Activated CD4-positive, alpha-beta T cell treated with anti-CD3 and anti-CD28 coated beads, Interleukin-2, amount 50 U/mL, for 16 hours (primary cell): ENCODE measurements at regions not wholly inside any gene's neighbourhood (a gene's known extent, or its start where the extent isn't known, plus 50 kb on each side); places are given as distances from the start of the nearest gene placed in this dataset.

Experiments
- DNase-seq: peaks from one replicate; pipeline ENCODE4 v3.0.0-alpha.2; 2020

GRCh38 chr16:54431997-54432896 lies 145.7 kb upstream of the IRX3 start:
- DNase-seq: no peak

GRCh38 chr16:54431041-54431996 lies 144.7 kb upstream of the IRX3 start:
- DNase-seq: peak; percentile 13

- DNase-seq: no peak
Measured at GRCh38 chr16:54430491-54431030, 144.0 kb upstream of the IRX3 start.

GRCh38 chr16:54429029-54429428 lies 142.4 kb upstream of the IRX3 start:
- no peak for DNase-seq

GRCh38 chr16:54426553-54426849 lies 139.9 kb upstream of the IRX3 start:
- DNase-seq: no peak

GRCh38 chr16:54425681-54426552 lies 139.3 kb upstream of the IRX3 start:
- peak; percentile 9 for DNase-seq

GRCh38 chr16:54425068-54425467 lies 138.5 kb upstream of the IRX3 start:
- DNase-seq: no peak

GRCh38 chr16:54424043-54424451 lies 137.5 kb upstream of the IRX3 start:
- no peak for DNase-seq

- DNase-seq: no peak
Measured at GRCh38 chr16:54422569-54422978, 136.0 kb upstream of the IRX3 start.

GRCh38 chr16:54422159-54422558 lies 135.6 kb upstream of the IRX3 start:
- no peak for DNase-seq

- DNase-seq: no peak
Measured at GRCh38 chr16:54421220-54421619, 134.6 kb upstream of the IRX3 start.

- DNase-seq: no peak
Measured at GRCh38 chr16:54418903-54419302, 132.3 kb upstream of the IRX3 start.

GRCh38 chr16:54417384-54417783 lies 130.8 kb upstream of the IRX3 start:
- no peak for DNase-seq

- DNase-seq: no peak
Measured at GRCh38 chr16:54414671-54415070, 128.1 kb upstream of the IRX3 start.

GRCh38 chr16:54412777-54413455 lies 126.3 kb upstream of the IRX3 start:
- DNase-seq: no peak

GRCh38 chr16:54412037-54412436 lies 125.5 kb upstream of the IRX3 start:
- no peak for DNase-seq

GRCh38 chr16:54411544-54411943 lies 125.0 kb upstream of the IRX3 start:
- no peak for DNase-seq

- no peak for DNase-seq
Measured at GRCh38 chr16:54409982-54410381, 123.4 kb upstream of the IRX3 start.

GRCh38 chr16:54407596-54407995 lies 121.0 kb upstream of the IRX3 start:
- DNase-seq: no peak

GRCh38 chr16:54405478-54405877 lies 118.9 kb upstream of the IRX3 start:
- DNase-seq: no peak

GRCh38 chr16:54403580-54403979 lies 117.0 kb upstream of the IRX3 start:
- DNase-seq: no peak

- no peak for DNase-seq
Measured at GRCh38 chr16:54402873-54403272, 116.3 kb upstream of the IRX3 start.
